IPS-20b (cell line): ENCODE measurements at regions not wholly inside any gene's neighbourhood (a gene's known extent, or its start where the extent isn't known, plus 50 kb on each side); places are given as distances from the start of the nearest gene placed in this dataset.
"Not testable (repeated sequence)": the region's sequence is repeated elsewhere in the genome, so short reads cannot be mapped to it uniquely, and the experiment has no call there.

Experiments used
- H3K27ac ChIP-seq: one replicate; pipeline ENCODE4 v1.5.1; 2013; ENCODE audit warnings: low read length
- H3K27me3 ChIP-seq: 2 replicates; pipeline ENCODE4 v1.6.1; 2013; ENCODE audit warnings: mild to moderate bottlenecking, low read length, inconsistent platforms; ENCODE audit not compliant: insufficient read depth
- H3K36me3 ChIP-seq: 2 replicates; pipeline ENCODE4 v1.6.1; 2013; ENCODE audit warnings: low read depth, mild to moderate bottlenecking, inconsistent platforms, low read length, moderate library complexity; ENCODE audit not compliant: insufficient read depth
- H3K4me1 ChIP-seq: 2 replicates; pipeline ENCODE4 v1.6.1; 2013; ENCODE audit warnings: mild to moderate bottlenecking, control low read depth, inconsistent platforms, low read length, moderate library complexity; ENCODE audit not compliant: insufficient read depth
- H3K4me3 ChIP-seq: 2 replicates; pipeline ENCODE4 v1.5.1; 2013; ENCODE audit warnings: mild to moderate bottlenecking, low read length, inconsistent platforms
- H3K9ac ChIP-seq: 2 replicates; pipeline ENCODE4 v1.6.1; 2013; ENCODE audit warnings: low read depth, mild to moderate bottlenecking, inconsistent platforms, low read length, moderate library complexity
- H3K9me3 ChIP-seq: 2 replicates; pipeline ENCODE4 v1.6.1; 2013; ENCODE audit warnings: mild to moderate bottlenecking, low read depth, low read length, inconsistent platforms; ENCODE audit not compliant: insufficient read depth

DNA sequence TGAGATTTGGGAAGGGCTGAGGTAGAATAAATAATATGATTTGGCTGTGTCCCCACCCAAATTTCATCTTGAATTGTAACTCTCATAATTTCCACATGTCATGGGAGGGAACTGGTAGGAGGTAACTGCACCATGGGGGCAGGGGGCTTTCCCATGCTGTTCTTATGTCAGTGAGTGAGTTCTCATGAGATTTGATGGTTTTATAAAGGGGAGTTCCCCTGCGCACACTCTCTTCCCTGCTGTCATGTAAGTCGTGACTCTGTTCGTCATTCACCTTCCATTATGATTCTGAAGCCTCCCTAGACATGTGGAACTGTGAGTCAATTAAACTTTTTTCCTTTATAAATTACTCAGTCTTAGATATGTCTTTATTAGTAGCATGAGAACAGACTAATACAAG lies 115.5 kb upstream of the STARD4 start:
- Histone ChIP-seq H3K4me3 (no peak overlapping the region), H3K27me3 (no peaks in the 10 kb centered on the region), H3K9ac (no peak overlapping the region), H3K27ac (no peak overlapping the region), H3K36me3 (no peaks in the 10 kb centered on the region), H3K4me1 (no peaks in the 10 kb centered on the region), H3K9me3 (no peaks in the 10 kb centered on the region; the same call in none of the 2 replicates)

DNA sequence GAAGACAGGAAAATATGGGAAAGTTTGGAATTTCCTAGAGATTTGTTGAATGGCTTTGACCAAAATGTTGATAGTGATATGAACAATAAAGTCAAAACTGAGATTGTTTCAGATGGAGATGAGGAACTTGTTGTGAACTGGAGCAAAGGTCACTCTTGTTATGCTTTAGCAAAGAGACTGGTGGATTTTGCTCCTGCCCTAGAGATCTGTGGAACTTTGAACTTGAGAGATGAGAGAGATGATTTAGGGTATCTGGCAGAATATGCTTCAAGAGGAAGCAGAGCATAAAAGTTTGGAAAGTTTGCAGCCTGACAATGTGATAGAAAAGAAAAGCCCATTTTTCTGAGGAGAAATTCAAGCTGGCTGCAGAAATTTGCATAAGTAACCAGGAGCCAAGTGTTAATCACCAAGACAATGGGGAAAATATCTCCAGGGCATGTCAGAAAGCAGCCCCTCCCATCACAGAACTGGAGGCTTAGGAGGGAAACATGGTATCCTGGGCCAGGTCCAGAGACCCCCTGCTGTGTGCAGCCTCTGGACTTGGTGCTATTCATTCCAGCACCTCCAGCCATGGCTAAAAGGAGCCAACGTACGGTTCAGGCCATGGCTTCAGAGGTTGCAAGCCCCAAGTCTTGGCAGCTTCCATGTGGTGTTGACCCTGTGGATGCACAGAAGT lies 114.3 kb upstream of the STARD4 start:
- H3K4me3 ChIP-seq = no peak overlapping the region
- H3K9ac ChIP-seq = no peak overlapping the region
- H3K27ac ChIP-seq = no peak overlapping the region
- H3K27me3 ChIP-seq = no peaks in the 10 kb centered on the region
- H3K9me3 ChIP-seq = no peaks in the 10 kb centered on the region; the same call in none of the 2 replicates
- H3K4me1 ChIP-seq = no peaks in the 10 kb centered on the region
- H3K36me3 ChIP-seq = no peaks in the 10 kb centered on the region

DNA sequence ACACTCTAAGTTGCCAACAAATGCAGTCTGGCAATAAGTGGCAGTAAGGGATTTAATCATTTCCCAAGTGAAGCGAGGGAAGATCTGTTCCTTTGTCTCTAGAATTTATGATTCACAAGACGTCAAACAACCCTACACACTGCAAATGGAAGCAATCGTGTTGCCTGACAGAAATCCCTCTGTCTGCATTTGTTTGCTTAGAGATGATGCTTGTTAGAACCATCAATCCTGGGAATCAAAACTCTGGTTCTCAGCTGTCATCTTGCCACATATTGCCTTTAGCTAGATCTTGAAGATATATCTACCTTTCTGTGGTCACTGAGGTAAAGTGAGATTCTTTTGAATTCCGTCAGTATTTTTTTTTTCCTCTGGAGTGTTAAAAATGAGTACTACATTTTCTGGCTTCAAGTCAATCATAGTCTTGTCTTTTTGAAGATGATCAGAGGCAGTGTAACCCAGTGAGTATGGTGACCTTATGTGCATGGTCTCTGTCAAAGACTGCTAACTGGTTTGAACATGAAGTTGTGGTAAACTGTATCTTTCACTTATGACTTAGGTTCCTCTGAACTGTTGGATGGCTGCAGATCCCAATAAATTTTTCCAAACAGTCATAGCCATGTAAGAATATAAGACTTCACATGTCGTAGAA lies 106.4 kb upstream of the STARD4 start:
- Histone ChIP-seq H3K36me3 (no peaks in the 10 kb centered on the region), H3K27me3 (no peaks in the 10 kb centered on the region), H3K27ac (no peak overlapping the region), H3K4me1 (no peaks in the 10 kb centered on the region), H3K4me3 (no peak overlapping the region), H3K9ac (no peak overlapping the region), H3K9me3 (no peaks in the 10 kb centered on the region)

DNA sequence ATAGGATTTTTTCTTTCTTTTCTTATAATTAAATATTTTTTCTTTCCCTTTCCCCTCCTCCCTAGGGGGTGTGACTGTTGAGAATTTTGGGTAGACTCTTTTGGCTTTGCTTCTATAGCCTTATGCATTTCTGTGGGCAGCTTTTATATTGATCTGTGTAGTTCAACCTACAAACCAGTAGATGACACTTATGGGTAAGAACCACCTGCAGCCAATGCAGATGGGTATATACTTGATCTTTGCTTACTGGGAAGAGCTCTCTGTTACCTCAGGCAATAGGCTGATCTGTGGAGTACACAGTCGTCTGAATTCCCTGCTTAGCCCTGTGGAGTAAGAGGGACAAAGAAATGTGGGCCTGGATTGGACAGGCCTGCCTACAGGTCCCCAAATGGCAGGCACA lies 102.7 kb upstream of the STARD4 start:
- H3K27me3 ChIP-seq = no peaks in the 10 kb centered on the region
- H3K9ac ChIP-seq = no peak overlapping the region
- H3K36me3 ChIP-seq = no peaks in the 10 kb centered on the region
- H3K4me1 ChIP-seq = no peaks in the 10 kb centered on the region
- no peak overlapping the region for H3K4me3 ChIP-seq
- no peaks in the 10 kb centered on the region; the same call in 1 of the 2 replicates for H3K9me3 ChIP-seq
- no peak overlapping the region for H3K27ac ChIP-seq

DNA sequence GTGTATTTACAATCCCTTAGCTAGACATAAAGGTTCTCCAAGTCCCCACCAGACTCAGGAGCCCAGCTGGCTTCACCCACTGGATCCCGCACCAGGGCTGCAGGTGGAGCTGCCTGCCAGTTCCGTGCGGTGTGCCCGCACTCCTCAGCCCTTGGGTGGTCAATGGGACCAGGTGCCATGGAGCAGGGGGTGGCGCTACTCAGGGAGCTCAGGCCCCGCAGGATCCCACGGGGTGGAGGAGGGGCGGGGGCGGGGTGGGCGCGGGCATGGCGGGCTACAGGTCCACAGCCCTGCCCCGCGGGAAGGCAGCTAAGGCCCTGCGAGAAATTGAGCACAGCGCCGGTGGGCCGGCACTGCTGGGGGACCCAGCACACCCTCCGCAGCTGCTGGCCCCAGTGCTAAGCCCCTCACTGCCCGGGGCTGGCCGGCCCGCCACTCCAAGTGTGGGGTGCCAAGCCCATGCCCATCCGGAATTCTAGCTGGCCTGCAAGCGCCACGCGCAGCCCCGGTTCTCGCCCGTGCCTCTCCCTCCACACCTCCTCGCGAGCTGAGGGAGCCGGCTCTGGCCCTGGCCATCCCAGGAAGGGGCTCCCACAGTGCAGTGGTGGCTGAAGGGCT lies 99.8 kb upstream of the STARD4 start:
- not testable (repeated sequence) for H3K4me1 ChIP-seq, H3K27me3 ChIP-seq, H3K4me3 ChIP-seq, H3K36me3 ChIP-seq, H3K9ac ChIP-seq, H3K27ac ChIP-seq, H3K9me3 ChIP-seq

DNA sequence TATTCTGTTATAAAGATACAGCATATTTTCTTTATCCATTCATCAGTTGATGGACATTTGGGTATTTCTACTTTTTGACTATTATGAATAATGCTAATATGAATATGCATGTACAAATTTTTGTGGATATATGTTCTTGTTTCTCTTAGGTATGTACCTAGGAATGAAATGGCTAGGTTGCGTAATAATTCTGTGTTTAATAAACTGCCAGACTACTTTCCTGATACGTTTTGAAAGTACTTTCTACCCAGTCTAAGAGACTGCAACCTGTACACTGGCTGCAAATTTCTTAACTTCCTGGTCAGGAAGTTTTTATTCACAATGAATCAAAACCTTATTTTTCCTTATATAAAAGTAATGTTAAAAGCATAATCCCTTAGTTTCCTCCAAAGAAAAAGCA lies 93.9 kb upstream of the STARD4 start:
- Histone ChIP-seq H3K4me1 (0 out of 2 replicates have a peak, but pooled peaks cover 2% of the 10 kb centered on the region), H3K9me3 (no peaks in the 10 kb centered on the region), H3K9ac (no peak overlapping the region), H3K27ac (no peak overlapping the region), H3K27me3 (no peaks in the 10 kb centered on the region), H3K4me3 (no peak overlapping the region), H3K36me3 (no peaks in the 10 kb centered on the region)

DNA sequence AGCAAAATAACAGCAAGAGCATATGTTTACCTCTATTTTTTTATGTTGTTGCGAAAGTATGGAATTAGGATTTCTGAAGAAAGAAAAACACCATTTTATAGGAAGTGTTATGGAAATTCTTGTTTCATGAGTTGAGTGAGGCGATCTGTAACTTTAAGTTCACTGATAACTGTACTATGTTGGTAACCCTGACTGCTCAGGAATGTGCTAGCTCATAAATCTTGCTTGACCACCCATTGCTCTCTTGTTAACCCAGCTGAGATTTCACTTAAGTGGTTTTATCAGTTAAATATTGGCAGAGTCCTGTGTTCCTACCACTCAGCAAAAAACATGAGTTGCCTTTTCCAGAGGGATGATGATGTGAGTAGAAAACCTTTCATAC lies 91.1 kb upstream of the STARD4 start:
- no peak overlapping the region for H3K27ac ChIP-seq
- no peaks in the 10 kb centered on the region for H3K36me3 ChIP-seq
- 0 out of 2 replicates have a peak, but pooled peaks cover 5% of the 10 kb centered on the region for H3K4me1 ChIP-seq
- no peaks in the 10 kb centered on the region for H3K27me3 ChIP-seq
- H3K9ac ChIP-seq = no peak overlapping the region
- no peaks in the 10 kb centered on the region for H3K9me3 ChIP-seq
- H3K4me3 ChIP-seq = no peak overlapping the region

DNA sequence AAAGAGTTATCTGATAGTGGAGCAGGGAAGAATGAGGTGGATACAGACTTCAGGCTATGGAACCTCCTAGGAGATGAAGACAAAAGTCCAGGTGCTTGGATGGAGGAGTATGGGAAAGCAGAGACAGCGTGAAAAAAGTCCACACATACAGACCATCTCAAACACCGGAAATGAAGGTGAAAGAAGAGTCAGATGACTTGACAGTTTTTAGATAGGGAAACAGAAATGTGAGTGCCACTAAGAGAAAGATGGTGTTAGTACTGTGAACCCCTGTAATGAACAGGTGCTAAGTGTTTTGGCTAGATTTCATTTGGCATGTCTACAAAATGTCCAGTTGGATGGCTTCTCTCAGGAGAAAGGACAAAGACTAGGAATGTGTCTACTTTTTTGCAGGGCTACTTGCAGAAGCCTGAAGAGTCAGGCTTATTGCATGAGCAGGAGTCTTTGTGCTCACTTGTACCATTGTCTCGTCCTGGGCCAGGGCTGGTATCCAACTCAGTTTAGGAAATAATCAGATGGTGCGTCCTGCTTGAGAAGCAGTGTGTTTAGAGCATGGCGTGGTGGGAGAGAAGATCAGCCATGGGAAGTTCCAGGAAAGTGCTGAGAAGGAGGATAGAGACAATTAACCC lies 90.6 kb upstream of the STARD4 start:
- Histone ChIP-seq H3K36me3 (no peaks in the 10 kb centered on the region), H3K4me1 (0 out of 2 replicates have a peak, but pooled peaks cover 5% of the 10 kb centered on the region), H3K27me3 (no peaks in the 10 kb centered on the region), H3K4me3 (no peak overlapping the region), H3K9ac (no peak overlapping the region), H3K9me3 (no peaks in the 10 kb centered on the region), H3K27ac (no peak overlapping the region)

DNA sequence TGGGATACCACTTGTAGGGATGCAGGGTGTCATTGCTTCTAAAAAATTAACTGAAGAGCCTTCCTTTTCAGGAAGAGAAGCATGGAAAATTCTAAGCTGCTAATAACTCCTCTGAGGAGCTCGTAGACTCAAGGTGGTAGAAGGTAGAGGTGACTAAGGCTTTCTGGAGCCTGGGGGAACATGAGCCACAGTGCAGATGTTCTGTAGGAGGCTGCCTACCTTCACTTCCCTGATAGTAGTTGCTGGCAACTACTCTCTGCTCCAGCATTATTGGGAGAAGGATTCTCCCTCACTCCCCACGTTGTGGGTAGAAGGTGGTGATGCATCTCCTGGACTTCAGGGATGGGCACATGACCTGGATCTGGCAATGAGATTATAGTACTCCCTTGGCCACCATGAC lies 86.7 kb upstream of the STARD4 start:
- no peaks in the 10 kb centered on the region for H3K27me3 ChIP-seq
- H3K9me3 ChIP-seq = no peaks in the 10 kb centered on the region
- H3K4me3 ChIP-seq = no peak overlapping the region
- no peak overlapping the region for H3K9ac ChIP-seq
- 0 out of 2 replicates have a peak, but pooled peaks cover 5% of the 10 kb centered on the region for H3K4me1 ChIP-seq
- no peak overlapping the region for H3K27ac ChIP-seq
- H3K36me3 ChIP-seq = no peaks in the 10 kb centered on the region

DNA sequence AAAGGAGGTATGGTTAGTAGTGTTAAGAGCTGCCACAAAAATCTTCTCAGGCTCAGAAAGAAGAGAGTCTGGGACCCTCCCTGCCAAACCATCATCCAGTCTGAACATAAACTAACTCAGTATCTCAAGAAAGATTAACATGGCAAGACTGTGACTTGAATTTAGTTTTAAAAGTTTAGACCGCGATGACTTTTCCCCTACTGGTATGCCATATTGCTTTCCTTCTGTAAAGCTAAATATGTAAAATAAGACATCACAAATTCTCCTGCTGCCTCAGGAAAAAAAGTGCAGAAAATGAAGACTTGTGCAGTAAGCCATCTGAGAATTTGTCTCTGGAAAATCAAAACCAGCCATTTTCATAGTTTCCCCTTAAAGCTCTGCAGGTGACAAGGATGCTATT lies 85.2 kb upstream of the STARD4 start:
- H3K27ac ChIP-seq = no peak overlapping the region
- H3K4me1 ChIP-seq = 0 out of 2 replicates have a peak, but pooled peaks cover 5% of the 10 kb centered on the region
- H3K9ac ChIP-seq = no peak overlapping the region
- H3K27me3 ChIP-seq = no peaks in the 10 kb centered on the region
- H3K9me3 ChIP-seq = no peaks in the 10 kb centered on the region
- no peaks in the 10 kb centered on the region for H3K36me3 ChIP-seq
- H3K4me3 ChIP-seq = no peak overlapping the region

DNA sequence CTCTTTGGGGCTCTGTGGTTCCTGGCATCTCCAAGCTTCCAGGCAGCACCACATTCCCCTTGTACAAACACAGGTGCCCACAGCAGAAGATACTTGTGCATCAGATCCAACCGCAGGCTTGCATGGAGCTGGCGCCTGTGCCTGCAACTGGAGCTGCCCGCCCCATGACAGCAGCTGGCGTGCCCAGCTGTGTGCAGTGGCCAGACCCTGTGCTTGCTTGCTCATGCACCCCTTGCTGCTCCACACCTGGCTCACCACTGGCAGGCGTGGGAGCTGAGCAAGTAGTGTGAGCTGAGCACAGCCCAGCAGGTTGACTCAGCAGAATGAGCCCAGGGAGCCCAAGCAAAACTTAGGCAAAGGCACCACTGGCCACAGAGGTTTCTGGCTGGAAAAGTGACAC lies 84.4 kb upstream of the STARD4 start:
- no peaks in the 10 kb centered on the region for H3K36me3 ChIP-seq
- H3K9me3 ChIP-seq = no peaks in the 10 kb centered on the region
- 0 out of 2 replicates have a peak, but pooled peaks cover 5% of the 10 kb centered on the region for H3K4me1 ChIP-seq
- H3K27ac ChIP-seq = no peak overlapping the region
- H3K9ac ChIP-seq = no peak overlapping the region
- no peak overlapping the region for H3K4me3 ChIP-seq
- no peaks in the 10 kb centered on the region for H3K27me3 ChIP-seq
